SU-DHL-6 (cell line): ENCODE measurements at regions not wholly inside any gene's neighbourhood (a gene's known extent, or its start where the extent isn't known, plus 50 kb on each side); places are given as distances from the start of the nearest gene placed in this dataset.

Experiments used
- EZH2phosphoT487 ChIP-seq: fragments of 200-600 bp; sonication (generic), shearing (Covaris generic); conservative IDR thresholded peaks from 2 replicates; pipeline ENCODE4 v1.6.1; 2018; ENCODE audit warnings: mild to moderate bottlenecking, antibody characterized with exemption, low read length, moderate library complexity, mixed read lengths
- TF ChIP-seq, protein P1 (sequence below): fragments of 200-600 bp; sonication (generic); IDR thresholded peaks from one replicate; pipeline ENCODE4 v1.5.1; 2017; ENCODE audit warnings: antibody characterized with exemption, mild to moderate bottlenecking, low read length, moderate library complexity; ENCODE audit not compliant: insufficient read depth, poor library complexity, severe bottlenecking

DNA sequence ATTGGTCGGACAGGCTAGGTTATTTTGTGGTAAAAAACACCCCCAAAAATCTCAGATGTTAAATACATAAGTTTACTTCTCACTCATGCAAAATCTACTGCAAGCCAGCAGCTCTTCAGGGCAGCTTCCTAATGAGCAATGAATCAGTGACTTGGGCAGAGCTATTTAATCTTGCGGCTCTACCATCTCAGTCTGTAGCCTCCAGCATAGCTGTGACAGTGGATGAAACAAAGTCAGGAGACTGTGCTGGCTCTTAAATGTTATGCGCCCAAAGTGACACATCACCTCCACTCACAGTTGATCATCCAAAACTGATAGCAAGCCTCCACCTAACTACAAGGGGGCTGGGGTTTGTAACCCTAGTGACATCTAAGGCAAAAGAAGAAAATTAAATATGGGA, 571.9 kb downstream of the METTL4 start:
- TF ChIP-seq, protein P1, sequence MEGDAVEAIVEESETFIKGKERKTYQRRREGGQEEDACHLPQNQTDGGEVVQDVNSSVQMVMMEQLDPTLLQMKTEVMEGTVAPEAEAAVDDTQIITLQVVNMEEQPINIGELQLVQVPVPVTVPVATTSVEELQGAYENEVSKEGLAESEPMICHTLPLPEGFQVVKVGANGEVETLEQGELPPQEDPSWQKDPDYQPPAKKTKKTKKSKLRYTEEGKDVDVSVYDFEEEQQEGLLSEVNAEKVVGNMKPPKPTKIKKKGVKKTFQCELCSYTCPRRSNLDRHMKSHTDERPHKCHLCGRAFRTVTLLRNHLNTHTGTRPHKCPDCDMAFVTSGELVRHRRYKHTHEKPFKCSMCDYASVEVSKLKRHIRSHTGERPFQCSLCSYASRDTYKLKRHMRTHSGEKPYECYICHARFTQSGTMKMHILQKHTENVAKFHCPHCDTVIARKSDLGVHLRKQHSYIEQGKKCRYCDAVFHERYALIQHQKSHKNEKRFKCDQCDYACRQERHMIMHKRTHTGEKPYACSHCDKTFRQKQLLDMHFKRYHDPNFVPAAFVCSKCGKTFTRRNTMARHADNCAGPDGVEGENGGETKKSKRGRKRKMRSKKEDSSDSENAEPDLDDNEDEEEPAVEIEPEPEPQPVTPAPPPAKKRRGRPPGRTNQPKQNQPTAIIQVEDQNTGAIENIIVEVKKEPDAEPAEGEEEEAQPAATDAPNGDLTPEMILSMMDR: no peak
- no peak for TF ChIP-seq EZH2phosphoT487
